ENCODE measurements at regions not wholly inside any gene's neighbourhood (a gene's known extent, or its start where the extent isn't known, plus 50 kb on each side); places are given as distances from the start of the nearest gene placed in this dataset.
A peak's percentile ranks its signal among the peaks of the same experiment; 100 is the strongest.

DNA sequence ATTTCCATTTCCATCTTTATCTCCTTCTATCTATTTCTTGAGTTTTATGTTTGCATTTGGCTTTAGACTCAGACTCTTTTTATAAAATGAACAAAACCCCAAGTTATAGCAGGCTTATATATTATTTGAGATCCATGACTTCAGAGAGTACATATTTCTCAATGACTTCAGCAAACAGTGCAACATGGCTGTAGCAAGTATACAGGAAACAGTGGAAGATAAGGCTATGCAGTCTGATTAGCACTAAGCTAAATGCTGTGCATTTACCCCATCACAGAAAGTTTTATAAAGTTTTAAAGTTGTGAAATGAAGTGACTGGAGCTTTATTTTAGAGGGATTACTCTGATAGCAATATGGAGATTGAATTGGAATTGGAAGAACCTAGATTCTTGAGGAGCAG is 463.5 kb upstream of the TGFBR2 start:
- peaks cover 10% of the 10 kb centered on the region for H3K4me1 ChIP-seq
- H3K79me2 ChIP-seq (ENCODE audit: low read depth), result no peaks in the 10 kb centered on the region
- Mint-ChIP-seq H3K27me3 (ENCODE audit: insufficient read depth, low read depth) (no peaks in the 10 kb centered on the region), H3K27ac (no peak overlapping the region), H3K4me1 (peaks cover 4% of the 10 kb centered on the region), H3K9me3 (no peaks in the 10 kb centered on the region), H3K4me3 (no peak overlapping the region), H3K36me3 (no peaks in the 10 kb centered on the region)
- no peak overlapping the region for H2AFZ ChIP-seq (replicated peaks)
- no peak overlapping the region for H3K4me2 ChIP-seq
- no peak overlapping the region for H3K9ac ChIP-seq
- H3K27me3 ChIP-seq, result no peaks in the 10 kb centered on the region
- no peaks in the 10 kb centered on the region for H4K20me1 ChIP-seq (ENCODE audit: low read depth)
- no peak overlapping the region for H3K27ac ChIP-seq
- H3F3A ChIP-seq (ENCODE audit: low read depth), result no peaks in the 10 kb centered on the region
- no peaks in the 10 kb centered on the region for H3K36me3 ChIP-seq
- H3K4me3 ChIP-seq, result no peak overlapping the region
- H3K9me3 ChIP-seq (ENCODE audit: low read depth), result no peaks in the 10 kb centered on the region
- DNase-seq (ENCODE audit: low spot score), result no peak
- TF ChIP-seq CTCF (IDR thresholded peaks at IDR 0.05) (no peak), EZH2 (IDR thresholded peaks at IDR 0.05) (no peak), EZH2phosphoT487 (IDR thresholded peaks at IDR 0.05) (no peak)

- no peaks in the 10 kb centered on the region for H3K27me3 ChIP-seq
- no peak overlapping the region for H3K27ac ChIP-seq
- Mint-ChIP-seq H3K27ac (no peak overlapping the region), H3K4me3 (no peak overlapping the region), H3K36me3 (no peaks in the 10 kb centered on the region), H3K9me3 (peaks cover 3% of the 10 kb centered on the region), H3K4me1 (peaks cover 4% of the 10 kb centered on the region), H3K27me3 (ENCODE audit: insufficient read depth, low read depth) (no peaks in the 10 kb centered on the region)
- H3K9me3 ChIP-seq (ENCODE audit: low read depth), result no peaks in the 10 kb centered on the region
- no peaks in the 10 kb centered on the region for H4K20me1 ChIP-seq (ENCODE audit: low read depth)
- peaks cover 10% of the 10 kb centered on the region for H3K4me1 ChIP-seq
- H3F3A ChIP-seq (ENCODE audit: low read depth), result no peaks in the 10 kb centered on the region
- no peak overlapping the region for H3K9ac ChIP-seq
- no peak for DNase-seq (ENCODE audit: low spot score)
- H3K36me3 ChIP-seq, result no peaks in the 10 kb centered on the region
- TF ChIP-seq EZH2 (IDR thresholded peaks at IDR 0.05), result no peak
- no peak for TF ChIP-seq CTCF (IDR thresholded peaks at IDR 0.05)
- TF ChIP-seq EZH2phosphoT487 (IDR thresholded peaks at IDR 0.05), result no peak
- H3K4me2 ChIP-seq, result no peak overlapping the region
- no peak overlapping the region for H2AFZ ChIP-seq (replicated peaks)
- H3K4me3 ChIP-seq, result no peak overlapping the region
- no peaks in the 10 kb centered on the region for H3K79me2 ChIP-seq (ENCODE audit: low read depth)
Observed at GRCh38 chr3:30145281-30145680, 461.1 kb upstream of the TGFBR2 start.

DNA sequence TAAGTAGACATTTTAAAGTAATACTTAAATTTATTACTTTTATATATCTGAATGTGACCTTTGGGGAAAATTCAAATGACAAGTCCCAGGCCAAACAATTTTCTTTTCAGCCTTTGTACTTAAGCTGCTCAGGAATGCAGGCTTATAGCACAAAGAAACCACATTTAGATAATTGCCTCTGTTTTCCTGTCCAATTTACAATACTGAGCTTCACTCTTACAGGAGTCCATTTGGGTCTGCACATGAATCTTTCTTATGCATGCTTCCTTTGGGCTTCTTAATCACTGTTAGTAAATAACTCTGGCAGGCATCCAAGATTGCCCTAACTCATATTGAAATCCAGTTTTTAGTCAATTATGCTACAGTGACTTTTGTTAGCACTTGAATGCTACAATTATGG is 459.4 kb upstream of the TGFBR2 start:
- peaks cover 10% of the 10 kb centered on the region for H3K4me1 ChIP-seq
- H3K27ac ChIP-seq, result no peak overlapping the region
- Mint-ChIP-seq H3K27ac (no peak overlapping the region), H3K4me1 (peaks cover 4% of the 10 kb centered on the region), H3K4me3 (no peak overlapping the region), H3K36me3 (no peaks in the 10 kb centered on the region), H3K27me3 (ENCODE audit: insufficient read depth, low read depth) (no peaks in the 10 kb centered on the region), H3K9me3 (peaks cover 3% of the 10 kb centered on the region)
- TF ChIP-seq EZH2phosphoT487 (IDR thresholded peaks at IDR 0.05) (no peak), EZH2 (IDR thresholded peaks at IDR 0.05) (no peak), CTCF (IDR thresholded peaks at IDR 0.05) (no peak)
- no peak overlapping the region for H2AFZ ChIP-seq (replicated peaks)
- H3K36me3 ChIP-seq, result no peaks in the 10 kb centered on the region
- H3K4me2 ChIP-seq, result peak overlapping the region; percentile 28
- no peaks in the 10 kb centered on the region for H4K20me1 ChIP-seq (ENCODE audit: low read depth)
- no peaks in the 10 kb centered on the region for H3K79me2 ChIP-seq (ENCODE audit: low read depth)
- no peaks in the 10 kb centered on the region for H3K9me3 ChIP-seq (ENCODE audit: low read depth)
- H3K4me3 ChIP-seq, result no peak overlapping the region
- H3F3A ChIP-seq (ENCODE audit: low read depth), result no peaks in the 10 kb centered on the region
- H3K9ac ChIP-seq, result no peak overlapping the region
- DNase-seq (ENCODE audit: low spot score), result peak; percentile 35
- no peaks in the 10 kb centered on the region for H3K27me3 ChIP-seq

All from neural progenitor cell (in vitro differentiated cells).